ACC112 (cell line): ENCODE measurements at regions not wholly inside any gene's neighbourhood (a gene's known extent, or its start where the extent isn't known, plus 50 kb on each side); places are given as distances from the start of the nearest gene placed in this dataset.

ENCODE experiments used
- H2AFZ ChIP-seq: fragments of 200-600 bp; sonication (generic); one replicate; pipeline ENCODE4 v1.6.0; 2017; ENCODE audit warnings: antibody characterized with exemption, low read length; ENCODE audit not compliant: unreplicated experiment
- H3K27ac ChIP-seq: fragments of 200-600 bp; sonication (generic); 2 replicates; pipeline ENCODE4 v1.5.1; 2014; ENCODE audit warnings: low read depth, mild to moderate bottlenecking, antibody characterized with exemption, low read length, moderate library complexity
- H3K27me3 ChIP-seq: fragments of 200-600 bp; sonication (generic); 2 replicates; pipeline ENCODE4 v1.6.1; 2014; ENCODE audit warnings: mild to moderate bottlenecking, antibody characterized with exemption, low read length, moderate library complexity, mixed read lengths; ENCODE audit not compliant: insufficient read depth
- H3K36me3 ChIP-seq: fragments of 200-600 bp; sonication (generic); 2 replicates; pipeline ENCODE4 v1.6.1; 2016; ENCODE audit warnings: mild to moderate bottlenecking, antibody characterized with exemption, low read length, moderate library complexity, mixed read lengths; ENCODE audit not compliant: insufficient read depth
- H3K4me1 ChIP-seq: fragments of 200-600 bp; sonication (generic); one replicate; pipeline ENCODE4 v1.6.1; 2016; ENCODE audit warnings: low read length, mixed read lengths; ENCODE audit not compliant: insufficient read depth, unreplicated experiment, control insufficient read depth
- H3K4me3 ChIP-seq: fragments of 200-600 bp; sonication (generic); 2 replicates; pipeline ENCODE4 v1.5.1; 2014; ENCODE audit warnings: mild to moderate bottlenecking, low read depth, low read length
- H3K79me2 ChIP-seq: fragments of 200-600 bp; sonication (generic); one replicate; pipeline ENCODE4 v1.6.0; 2016; ENCODE audit warnings: low read length; ENCODE audit not compliant: control insufficient read depth, unreplicated experiment, insufficient read depth

- no peaks in the 10 kb centered on the region for H3K27me3 ChIP-seq
- no peak overlapping the region for H3K4me3 ChIP-seq
These were observed 439.8 kb upstream of the GRIA1 start for GRCh38 chr5:153050496-153051179.

GRCh38 chr5:153066281-153066680, 424.2 kb upstream of the GRIA1 start:
- no peak overlapping the region for H3K27ac ChIP-seq
- no peaks in the 10 kb centered on the region for H3K4me1 ChIP-seq
- H3K27me3 ChIP-seq = no peaks in the 10 kb centered on the region
- H3K36me3 ChIP-seq = no peaks in the 10 kb centered on the region
- no peak overlapping the region for H3K4me3 ChIP-seq
- no peaks in the 10 kb centered on the region for H3K79me2 ChIP-seq
- H2AFZ ChIP-seq = no peak overlapping the region

More at GRCh38 chr5:153050496-153051179, 439.8 kb upstream of the GRIA1 start:
- Histone ChIP-seq H3K4me1 (no peaks in the 10 kb centered on the region), H2AFZ (no peak overlapping the region), H3K79me2 (no peaks in the 10 kb centered on the region), H3K36me3 (no peaks in the 10 kb centered on the region), H3K27ac (no peak overlapping the region)

- Histone ChIP-seq H3K27ac (no peak overlapping the region), H3K4me3 (no peak overlapping the region), H3K27me3 (no peaks in the 10 kb centered on the region), H3K36me3 (no peaks in the 10 kb centered on the region), H2AFZ (no peak overlapping the region), H3K4me1 (no peaks in the 10 kb centered on the region), H3K79me2 (no peaks in the 10 kb centered on the region)
These were observed 422.6 kb upstream of the GRIA1 start for GRCh38 chr5:153067869-153068268.

DNA sequence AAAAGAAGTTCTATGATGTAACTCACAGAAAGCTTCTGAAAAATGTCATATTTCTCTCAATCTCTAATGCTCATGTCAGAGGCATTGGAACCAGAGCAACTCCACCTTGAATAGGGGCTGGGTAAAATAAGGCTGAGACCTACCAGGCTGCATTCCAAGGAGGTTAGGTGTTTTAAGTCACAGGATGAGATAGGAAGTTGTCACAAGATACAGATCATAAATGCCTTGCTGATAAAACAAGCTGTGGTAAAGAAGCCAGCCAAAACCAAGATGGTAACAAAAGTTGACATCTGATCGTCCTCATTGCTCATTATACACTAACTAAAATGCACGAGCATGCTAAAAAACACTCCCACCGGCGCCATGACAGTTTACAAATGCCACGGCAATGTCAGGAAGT, 411.1 kb upstream of the GRIA1 start:
- Histone ChIP-seq H3K79me2 (no peaks in the 10 kb centered on the region), H2AFZ (no peak overlapping the region), H3K4me3 (no peak overlapping the region), H3K36me3 (no peaks in the 10 kb centered on the region), H3K27me3 (no peaks in the 10 kb centered on the region), H3K27ac (no peak overlapping the region), H3K4me1 (no peaks in the 10 kb centered on the region)

GRCh38 chr5:153080940-153081339, 409.5 kb upstream of the GRIA1 start:
- Histone ChIP-seq H3K27me3 (no peaks in the 10 kb centered on the region), H3K4me3 (no peak overlapping the region), H2AFZ (no peak overlapping the region), H3K4me1 (no peaks in the 10 kb centered on the region), H3K27ac (no peak overlapping the region), H3K79me2 (no peaks in the 10 kb centered on the region), H3K36me3 (no peaks in the 10 kb centered on the region)

DNA sequence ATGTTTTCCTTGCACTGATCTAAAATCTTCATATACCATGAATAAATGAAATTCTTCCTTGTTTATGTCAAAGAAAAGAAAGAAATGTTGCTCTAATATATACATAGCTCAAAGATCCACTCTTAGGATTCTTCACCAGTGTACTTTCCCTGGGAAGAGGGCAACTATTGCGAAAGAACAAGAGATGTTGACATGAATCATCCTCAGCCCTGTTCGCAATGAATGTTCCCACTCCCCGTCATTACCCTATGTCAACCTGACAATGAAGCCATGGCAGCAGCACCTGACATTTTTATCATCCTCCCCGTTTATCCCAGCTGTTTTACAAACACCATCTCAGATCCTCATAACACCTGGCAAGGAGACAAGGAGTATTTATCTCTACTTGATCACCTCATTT, 409.1 kb upstream of the GRIA1 start:
- H3K27me3 ChIP-seq = no peaks in the 10 kb centered on the region
- no peaks in the 10 kb centered on the region for H3K36me3 ChIP-seq
- H3K27ac ChIP-seq = no peak overlapping the region
- H3K4me3 ChIP-seq = no peak overlapping the region
- no peaks in the 10 kb centered on the region for H3K4me1 ChIP-seq
- H2AFZ ChIP-seq = no peak overlapping the region
- no peaks in the 10 kb centered on the region for H3K79me2 ChIP-seq

DNA sequence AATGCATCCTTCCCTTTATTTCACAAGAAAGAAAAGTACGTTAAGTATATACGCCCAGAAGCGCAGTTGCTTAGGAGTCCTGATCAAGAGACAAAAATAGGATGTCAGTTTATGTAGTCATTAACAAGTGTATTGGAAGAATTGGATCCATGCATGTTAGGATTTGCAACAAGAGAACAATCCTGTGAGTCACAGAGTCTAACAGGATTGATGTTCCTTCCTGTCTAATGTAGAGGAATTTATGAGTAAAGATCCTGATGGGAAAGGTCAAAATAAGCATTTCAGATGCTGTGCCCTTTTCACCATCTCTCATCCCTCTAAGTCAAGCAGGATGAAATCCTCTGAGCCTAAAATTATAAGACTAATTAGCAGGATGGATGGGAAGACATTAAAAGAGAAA, 406.0 kb upstream of the GRIA1 start:
- Histone ChIP-seq H3K4me1 (no peaks in the 10 kb centered on the region), H3K79me2 (no peaks in the 10 kb centered on the region), H3K27me3 (no peaks in the 10 kb centered on the region), H2AFZ (no peak overlapping the region), H3K4me3 (no peak overlapping the region), H3K27ac (no peak overlapping the region), H3K36me3 (no peaks in the 10 kb centered on the region)

DNA sequence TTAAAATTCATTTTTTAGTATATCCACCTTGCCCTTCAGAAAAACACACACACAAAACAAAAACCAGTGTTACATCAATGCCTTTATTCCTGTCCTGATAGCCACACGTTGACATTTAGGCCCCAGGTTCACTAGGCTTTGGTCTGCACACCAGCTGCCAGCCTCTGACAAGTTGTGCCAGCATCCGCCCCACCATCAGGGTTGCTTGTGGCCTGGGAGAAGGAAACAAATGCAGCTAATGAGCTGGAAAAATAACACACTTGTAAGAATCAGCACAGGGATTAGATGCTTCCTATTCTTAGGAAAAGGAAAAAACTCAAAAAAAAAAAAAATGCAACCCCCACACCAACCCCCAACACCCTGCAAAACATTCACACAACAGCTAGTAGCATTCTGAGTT, 404.0 kb upstream of the GRIA1 start:
- Histone ChIP-seq H3K4me3 (no peak overlapping the region), H3K4me1 (no peaks in the 10 kb centered on the region), H3K27ac (no peak overlapping the region), H3K27me3 (no peaks in the 10 kb centered on the region), H3K79me2 (no peaks in the 10 kb centered on the region), H2AFZ (no peak overlapping the region), H3K36me3 (no peaks in the 10 kb centered on the region)

GRCh38 chr5:153088538-153088937, 401.9 kb upstream of the GRIA1 start:
- H3K36me3 ChIP-seq = no peaks in the 10 kb centered on the region
- no peak overlapping the region for H3K27ac ChIP-seq
- no peaks in the 10 kb centered on the region for H3K27me3 ChIP-seq
- no peak overlapping the region for H3K4me3 ChIP-seq
- no peaks in the 10 kb centered on the region for H3K79me2 ChIP-seq
- no peak overlapping the region for H2AFZ ChIP-seq
- H3K4me1 ChIP-seq = no peaks in the 10 kb centered on the region

DNA sequence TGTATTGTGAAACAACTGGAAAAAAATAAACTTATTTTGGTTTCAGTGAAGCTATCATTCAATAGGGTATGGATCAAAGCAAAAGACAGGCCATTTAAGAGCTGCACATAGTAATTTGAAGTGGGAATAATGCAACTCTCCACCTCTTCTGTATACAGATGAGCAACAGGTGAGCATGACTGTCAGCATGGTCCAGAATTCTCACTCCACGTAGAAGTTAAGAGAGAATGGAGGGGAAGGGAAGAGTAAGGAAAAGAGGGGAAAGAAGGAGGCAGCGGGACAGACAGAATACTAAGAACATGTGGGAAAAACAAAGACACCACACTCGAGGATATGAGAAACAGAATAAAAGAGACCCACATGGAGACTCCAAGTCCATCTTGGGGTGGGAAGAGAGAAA, 396.1 kb upstream of the GRIA1 start:
- Histone ChIP-seq H3K4me3 (no peak overlapping the region), H3K27ac (no peak overlapping the region), H3K4me1 (no peaks in the 10 kb centered on the region), H3K36me3 (no peaks in the 10 kb centered on the region), H3K27me3 (no peaks in the 10 kb centered on the region), H3K79me2 (no peaks in the 10 kb centered on the region), H2AFZ (no peak overlapping the region)

DNA sequence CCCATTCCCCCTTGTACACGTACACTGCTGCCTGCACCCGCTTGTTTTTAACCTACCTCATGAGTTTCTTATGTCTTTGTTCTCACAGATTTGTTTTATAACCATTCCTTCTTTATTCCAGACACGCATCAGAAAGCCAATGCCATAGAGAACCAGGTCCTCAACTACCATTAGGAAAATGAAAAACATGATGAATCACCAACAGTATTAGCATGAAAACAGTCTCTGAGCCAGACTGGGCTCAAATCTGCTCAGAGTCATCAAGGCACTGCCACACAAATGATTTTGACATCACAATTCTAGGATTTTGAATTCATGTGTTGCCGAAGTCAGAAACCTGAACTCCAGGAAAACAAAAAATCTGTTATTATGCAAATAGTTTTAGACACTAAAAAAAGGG, 394.1 kb upstream of the GRIA1 start:
- H3K27ac ChIP-seq = no peak overlapping the region
- H3K79me2 ChIP-seq = no peaks in the 10 kb centered on the region
- H3K36me3 ChIP-seq = no peaks in the 10 kb centered on the region
- no peak overlapping the region for H2AFZ ChIP-seq
- no peak overlapping the region for H3K4me3 ChIP-seq
- H3K27me3 ChIP-seq = no peaks in the 10 kb centered on the region
- H3K4me1 ChIP-seq = no peaks in the 10 kb centered on the region
